Activated CD4-positive, alpha-beta T cell treated with anti-CD3 and anti-CD28 coated beads, Interleukin-2, Interleukin-4, amounts not matched to agents 100 ng/mL and 50 ng/mL, durations not matched to agents 16 hours and 8 hours (primary cell): ENCODE measurements at regions not wholly inside any gene's neighbourhood (a gene's known extent, or its start where the extent isn't known, plus 50 kb on each side); places are given as distances from the start of the nearest gene placed in this dataset.
"Not testable (repeated sequence)": the region's sequence is repeated elsewhere in the genome, so short reads cannot be mapped to it uniquely, and the experiment has no call there.

Experiments
- DNase-seq: peaks from one replicate; pipeline ENCODE4 v3.0.0-alpha.2; 2020; ENCODE audit warnings: low spot score

DNA sequence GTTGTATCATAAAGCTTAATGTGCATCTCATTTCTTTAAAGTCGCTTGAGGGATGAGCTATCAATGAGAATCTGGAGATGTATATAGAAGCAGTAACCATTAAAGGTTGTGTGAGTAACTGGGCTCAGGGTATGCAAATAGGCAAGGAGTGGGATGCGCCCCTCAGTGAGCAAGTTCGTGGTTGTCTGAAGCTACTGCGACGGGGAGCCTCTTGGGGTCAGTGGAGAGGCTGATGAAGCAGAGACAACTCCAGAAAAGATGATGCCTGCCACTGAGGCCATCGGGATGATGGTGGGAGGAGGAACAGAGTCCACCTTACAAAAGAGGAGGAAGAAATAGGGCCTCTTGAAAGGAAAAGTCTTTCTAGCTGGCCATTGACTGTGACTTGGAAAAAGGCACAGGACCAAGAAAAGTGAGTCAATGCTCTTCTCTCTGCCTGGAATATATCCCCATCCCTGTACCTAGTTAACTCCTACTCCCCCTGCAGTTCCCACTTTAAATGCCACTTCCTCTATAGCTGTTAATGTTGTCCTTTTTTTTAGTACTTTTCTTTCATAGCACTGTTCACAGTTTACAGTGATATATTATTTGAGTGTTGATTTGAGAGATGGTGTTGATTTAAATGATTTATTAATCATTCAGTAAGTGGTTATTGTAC is 51.4 kb upstream of the LSM6 start:
- no peak for DNase-seq

DNA sequence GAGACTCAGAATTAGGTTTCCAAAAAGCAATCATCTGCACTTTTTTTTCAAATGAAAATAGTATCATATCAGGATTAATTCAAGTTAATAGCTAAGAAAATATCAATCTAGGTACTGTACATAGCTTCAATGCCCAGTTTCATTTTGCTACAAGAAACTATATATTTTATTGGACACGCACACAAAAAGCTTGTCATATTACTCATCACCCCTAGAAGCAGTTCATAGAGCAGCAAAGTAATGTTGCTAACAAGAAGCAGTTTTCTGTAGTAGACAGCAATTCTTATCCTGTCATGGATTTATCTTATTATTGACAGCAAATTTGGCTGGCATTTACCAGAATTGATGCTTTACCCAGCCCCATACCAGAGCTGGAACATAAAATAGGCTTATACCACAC is 52.3 kb upstream of the LSM6 start:
- DNase-seq = no peak

DNA sequence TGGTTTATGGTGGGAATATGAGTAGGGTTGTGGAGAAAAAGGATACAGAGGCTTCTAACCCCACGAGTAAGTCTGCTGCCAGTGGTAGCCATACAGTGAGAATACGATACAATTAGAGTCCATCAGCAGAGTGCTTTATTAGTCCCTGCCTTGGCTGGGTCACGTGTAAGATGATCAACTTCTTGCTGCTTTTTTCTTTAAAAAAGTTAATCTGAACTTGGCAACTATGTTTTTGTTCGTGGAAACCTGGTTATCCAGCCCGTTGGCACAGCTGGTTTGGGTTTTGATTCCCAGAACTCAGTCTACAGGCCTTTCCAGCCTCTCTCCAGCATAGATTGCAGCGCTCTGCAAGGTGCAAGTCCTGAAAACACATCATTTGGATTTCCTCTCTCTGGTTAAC is 53.1 kb upstream of the LSM6 start:
- no peak for DNase-seq

GRCh38 chr4:146121757-146122156 is 53.8 kb upstream of the LSM6 start:
- no peak for DNase-seq

DNA sequence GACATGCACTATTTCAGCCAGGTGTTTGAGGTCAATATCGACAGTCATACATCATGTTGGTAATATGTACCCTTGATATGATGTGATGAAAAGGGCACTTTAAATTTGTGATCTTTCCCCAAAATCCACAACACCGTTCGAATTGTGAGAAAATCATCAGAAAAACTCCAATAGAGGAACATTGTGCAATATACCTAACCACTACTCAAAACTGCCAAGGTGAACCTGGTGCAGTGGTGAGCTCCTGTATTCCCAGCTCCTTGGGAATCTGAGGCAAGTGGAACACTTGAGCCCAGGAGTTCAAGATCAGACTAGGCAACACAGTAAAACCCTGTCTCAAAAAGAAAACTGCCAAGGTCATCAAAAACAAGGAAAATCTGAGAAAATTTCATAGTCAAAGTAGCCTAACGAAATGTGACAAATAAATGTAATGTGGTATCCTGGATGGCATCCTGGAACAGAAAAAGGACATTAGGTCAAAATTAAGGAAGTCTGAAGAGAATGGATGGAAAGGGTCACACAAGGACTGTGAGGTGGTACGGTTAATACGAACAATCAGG is 55.6 kb upstream of the LSM6 start:
- no peak for DNase-seq

DNA sequence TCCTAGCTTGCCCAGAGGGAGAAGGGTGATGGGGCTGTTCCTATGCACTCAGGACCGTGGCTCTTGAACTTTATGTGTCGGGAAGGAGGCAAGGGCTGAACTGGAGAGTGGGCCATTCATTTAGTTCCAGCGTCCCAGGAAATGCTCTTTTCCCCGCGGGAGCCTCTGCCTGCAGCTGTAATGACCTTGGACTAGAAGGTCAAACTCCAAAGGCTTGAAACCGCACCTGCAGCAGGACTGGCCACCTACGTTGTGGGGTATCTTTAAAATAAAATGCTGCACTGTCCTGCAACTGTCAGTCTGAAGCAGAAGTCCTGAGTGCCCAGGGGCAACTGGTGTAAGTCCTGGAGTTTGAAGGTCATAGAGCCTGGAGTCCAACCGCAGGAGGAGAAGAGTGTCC is 61.5 kb upstream of the LSM6 start:
- DNase-seq = no peak

DNA sequence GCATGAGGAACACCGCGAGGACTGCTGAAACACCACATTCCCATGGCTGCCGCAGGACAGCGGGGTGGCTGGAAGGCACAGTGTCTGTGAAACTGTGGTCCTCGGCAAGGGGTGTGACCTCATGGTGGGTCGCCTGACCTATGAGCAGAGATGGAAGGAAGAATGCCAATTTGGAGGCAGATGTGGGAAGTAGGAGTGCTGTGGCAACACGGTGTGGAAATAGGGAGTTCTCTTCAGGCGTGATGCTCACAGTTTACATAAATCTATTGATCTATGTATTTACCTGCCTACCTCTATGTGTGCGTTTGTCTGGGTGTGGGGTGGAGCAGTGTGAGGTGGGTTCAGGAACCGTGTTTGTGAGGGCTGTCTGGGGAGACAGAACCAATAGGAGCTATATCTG is 62.3 kb upstream of the LSM6 start:
- DNase-seq = no peak

DNA sequence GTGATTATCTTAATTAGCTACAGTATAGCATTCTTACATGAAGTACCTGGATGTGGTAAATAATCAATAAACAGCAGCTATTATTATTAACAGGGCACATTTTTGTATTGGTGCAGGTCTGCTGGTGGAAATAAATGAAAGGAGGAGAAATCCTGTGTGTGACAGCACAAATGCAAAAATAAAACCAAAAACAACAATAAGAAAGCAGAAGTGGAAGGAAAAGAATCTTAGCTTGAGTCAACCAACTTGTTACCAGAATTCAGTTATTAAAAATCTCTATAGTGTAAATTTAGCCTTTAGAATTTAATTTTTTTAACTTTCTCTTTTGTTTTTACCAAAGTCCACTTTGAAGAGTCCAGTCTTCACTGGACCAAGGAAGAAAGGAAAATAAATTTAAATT is 63.1 kb upstream of the LSM6 start:
- no peak for DNase-seq

GRCh38 chr4:146110871-146111485 is 64.5 kb upstream of the LSM6 start:
- no peak for DNase-seq

DNA sequence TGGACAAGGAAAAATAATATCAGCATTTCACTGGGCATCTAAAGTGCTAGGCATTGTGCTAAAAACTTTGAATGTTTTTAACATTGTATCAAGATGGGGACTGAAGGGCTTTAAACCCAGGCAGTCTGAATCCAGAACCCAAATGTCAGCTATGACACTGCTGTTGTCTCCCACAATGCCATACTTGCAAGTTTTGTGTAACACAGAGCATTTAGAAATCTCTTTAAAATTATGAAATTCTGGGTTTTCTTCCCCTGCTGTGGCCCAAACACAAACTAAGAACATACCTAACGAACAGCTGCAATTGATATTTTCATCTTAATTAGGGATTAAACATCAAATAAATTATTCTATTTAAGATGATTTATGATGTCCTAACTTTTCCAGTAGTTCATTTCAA is 66.8 kb upstream of the LSM6 start:
- no peak for DNase-seq

GRCh38 chr4:146107587-146108240 is 67.8 kb upstream of the LSM6 start:
- DNase-seq = no peak

- DNase-seq = no peak
Measured at GRCh38 chr4:146105464-146105863, 70.1 kb upstream of the LSM6 start.

GRCh38 chr4:146104541-146104940 is 71.0 kb upstream of the LSM6 start:
- no peak for DNase-seq

DNA sequence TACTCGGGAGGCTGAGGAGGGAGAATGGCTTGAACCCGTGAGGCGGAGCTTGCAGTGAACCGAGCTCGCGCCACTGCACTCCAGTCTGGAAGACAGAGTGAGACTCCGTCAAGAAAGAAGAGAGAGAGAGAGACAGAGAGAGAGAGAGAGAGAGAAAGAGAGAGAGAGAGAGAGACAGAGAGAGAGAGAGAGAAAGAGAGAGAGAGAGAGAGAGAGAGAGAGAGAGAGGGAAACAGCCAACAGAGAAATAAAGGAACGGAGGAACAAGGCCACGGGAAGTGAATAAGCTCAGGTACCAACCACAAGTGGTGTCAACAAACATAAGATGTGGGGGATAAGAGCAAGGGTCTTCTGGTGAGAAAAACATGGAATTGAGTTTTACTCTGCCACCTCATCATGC is 71.5 kb upstream of the LSM6 start:
- not testable (repeated sequence) for DNase-seq

- no peak for DNase-seq
Measured at GRCh38 chr4:146099585-146099984, 75.9 kb upstream of the LSM6 start.

DNA sequence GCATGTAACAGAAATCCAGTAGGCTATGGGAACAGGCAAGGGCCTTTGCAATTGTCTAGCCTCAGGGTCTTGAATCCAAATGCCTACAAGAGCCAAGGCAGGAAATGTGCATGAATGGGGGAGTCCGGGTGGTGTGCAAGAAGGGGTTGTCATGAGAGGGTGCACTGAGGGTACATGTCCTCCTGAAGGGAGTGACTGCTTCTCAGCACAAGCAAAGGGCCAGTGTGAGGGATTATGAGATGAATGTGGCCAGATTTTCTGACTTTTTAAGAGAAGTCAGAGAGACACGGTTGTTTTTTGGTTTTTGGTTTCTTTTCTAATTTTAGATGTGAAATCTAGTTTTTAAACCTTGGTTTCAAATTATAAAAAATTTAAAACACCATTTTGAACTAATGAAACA is 76.5 kb upstream of the LSM6 start:
- no peak for DNase-seq

GRCh38 chr4:146098397-146098796 is 77.1 kb upstream of the LSM6 start:
- DNase-seq = no peak

DNA sequence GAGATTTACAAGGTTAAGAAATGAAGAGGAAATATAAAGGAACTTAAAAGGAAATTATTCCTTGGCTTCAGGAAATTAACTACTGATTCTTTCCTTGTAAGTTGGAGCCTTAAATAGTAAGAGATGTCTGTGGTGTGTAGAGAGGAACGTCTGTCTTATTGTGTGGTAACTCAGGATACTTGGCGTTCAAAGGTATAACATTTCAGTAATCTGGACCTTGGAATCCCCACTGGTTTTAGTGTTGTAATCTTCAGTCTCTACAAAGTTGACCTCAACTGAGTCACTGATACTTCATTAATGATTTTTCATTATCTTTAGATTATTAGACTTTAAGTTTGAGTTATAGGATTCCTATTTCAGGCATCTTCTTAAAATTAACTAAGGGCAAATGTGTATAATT is 79.1 kb upstream of the LSM6 start:
- no peak for DNase-seq

- no peak for DNase-seq
Measured at GRCh38 chr4:146095860-146096259, 79.7 kb upstream of the LSM6 start.

DNA sequence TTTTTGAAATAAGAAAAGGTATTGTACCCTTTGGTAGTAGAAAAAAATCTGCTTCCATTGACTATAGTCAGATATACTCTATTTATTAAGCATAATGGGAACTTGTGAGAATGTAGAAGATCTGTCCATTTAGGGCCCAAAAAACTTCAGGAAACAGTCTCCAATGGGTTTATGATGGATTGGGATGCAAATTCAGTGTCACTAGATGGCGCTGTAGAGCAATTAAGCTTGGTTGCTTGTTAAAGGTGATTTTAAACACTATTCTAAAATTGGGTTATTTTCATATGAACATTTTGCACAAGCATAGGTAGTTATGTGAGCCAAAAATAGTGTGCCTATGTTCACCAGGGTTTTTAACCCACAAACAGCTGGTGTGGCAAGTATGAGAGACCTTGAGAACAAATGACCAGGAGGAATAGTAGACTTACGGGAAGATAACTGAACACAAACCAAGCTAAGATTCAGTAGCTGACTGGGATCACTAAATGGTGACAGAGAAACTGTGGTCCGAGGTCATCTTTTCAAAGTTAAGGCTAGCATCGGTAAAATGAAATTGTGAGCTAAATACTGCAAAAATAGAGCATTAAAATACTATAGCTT is 80.3 kb upstream of the LSM6 start:
- DNase-seq = peak; percentile 42

DNA sequence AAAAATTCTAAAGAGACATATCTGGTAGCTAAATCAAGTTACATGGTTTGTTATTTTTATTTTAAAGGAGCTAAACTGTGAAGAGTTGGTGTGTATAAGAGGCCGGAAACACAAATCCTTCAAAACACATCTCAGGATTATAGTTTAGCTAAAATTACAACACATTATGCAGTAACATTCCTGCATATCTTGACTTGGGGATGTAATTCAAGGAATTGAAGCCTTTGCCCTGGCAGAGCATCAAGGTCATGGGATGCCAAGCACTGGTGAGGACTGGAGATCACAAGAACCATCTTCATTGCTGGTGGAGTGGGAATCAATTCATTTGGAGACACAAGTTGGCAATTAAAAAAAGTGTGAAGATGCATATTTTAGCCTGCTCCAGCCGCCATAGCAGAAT is 86.8 kb upstream of the LSM6 start:
- no peak for DNase-seq

GRCh38 chr4:146087856-146088255 is 87.7 kb upstream of the LSM6 start:
- no peak for DNase-seq

- DNase-seq = no peak
Measured at GRCh38 chr4:146076081-146076480, 99.4 kb upstream of the LSM6 start.
